Fibroblast of lung (primary cell): ENCODE measurements at regions not wholly inside any gene's neighbourhood (a gene's known extent, or its start where the extent isn't known, plus 50 kb on each side); places are given as distances from the start of the nearest gene placed in this dataset.

ENCODE experiments used
- EZH2 ChIP-seq: IDR thresholded peaks from 2 replicates; pipeline ENCODE4 v1.5.1; 2012; ENCODE audit warnings: low read length, control low read depth, mild to moderate bottlenecking; ENCODE audit errors: missing control alignments
- TF ChIP-seq, protein P1 (sequence below), 2 donors: IDR thresholded peaks in 1 of 2; conservative IDR thresholded peaks in 1 of 2; 1 replicate in 1 of 2; 2 replicates in 1 of 2; pipeline ENCODE4 v1.5.1; 2011 to 2012; ENCODE audit warnings: low read length in 2 of 2, control low read depth in 1 of 2, inconsistent platforms in 1 of 2, low read depth in 1 of 2, mild to moderate bottlenecking in 1 of 2

DNA sequence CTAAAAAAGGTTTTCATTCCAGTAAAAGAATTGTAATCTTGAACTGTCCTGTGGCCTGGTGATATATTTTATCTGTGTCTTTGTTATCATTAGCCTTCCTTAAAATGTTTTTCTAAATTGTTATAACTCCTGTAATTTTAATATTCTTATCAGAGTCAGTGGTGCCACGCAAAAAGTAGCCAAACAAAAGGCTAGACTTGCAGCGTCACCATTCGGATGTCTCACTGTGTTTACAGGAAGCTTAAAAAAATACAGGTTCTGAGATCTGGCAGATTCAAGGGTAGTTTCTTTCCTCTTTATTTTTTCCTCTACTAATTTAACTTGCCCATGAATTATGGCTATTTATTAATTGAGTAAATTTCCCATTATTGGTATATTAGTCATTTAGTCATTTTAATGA is 362.3 kb downstream of the MAT2B start:
- TF ChIP-seq, protein P1, sequence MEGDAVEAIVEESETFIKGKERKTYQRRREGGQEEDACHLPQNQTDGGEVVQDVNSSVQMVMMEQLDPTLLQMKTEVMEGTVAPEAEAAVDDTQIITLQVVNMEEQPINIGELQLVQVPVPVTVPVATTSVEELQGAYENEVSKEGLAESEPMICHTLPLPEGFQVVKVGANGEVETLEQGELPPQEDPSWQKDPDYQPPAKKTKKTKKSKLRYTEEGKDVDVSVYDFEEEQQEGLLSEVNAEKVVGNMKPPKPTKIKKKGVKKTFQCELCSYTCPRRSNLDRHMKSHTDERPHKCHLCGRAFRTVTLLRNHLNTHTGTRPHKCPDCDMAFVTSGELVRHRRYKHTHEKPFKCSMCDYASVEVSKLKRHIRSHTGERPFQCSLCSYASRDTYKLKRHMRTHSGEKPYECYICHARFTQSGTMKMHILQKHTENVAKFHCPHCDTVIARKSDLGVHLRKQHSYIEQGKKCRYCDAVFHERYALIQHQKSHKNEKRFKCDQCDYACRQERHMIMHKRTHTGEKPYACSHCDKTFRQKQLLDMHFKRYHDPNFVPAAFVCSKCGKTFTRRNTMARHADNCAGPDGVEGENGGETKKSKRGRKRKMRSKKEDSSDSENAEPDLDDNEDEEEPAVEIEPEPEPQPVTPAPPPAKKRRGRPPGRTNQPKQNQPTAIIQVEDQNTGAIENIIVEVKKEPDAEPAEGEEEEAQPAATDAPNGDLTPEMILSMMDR (conservative IDR thresholded peaks at IDR 0.05 in 1 of 2, IDR thresholded peaks at IDR 0.05 in 1 of 2; ENCODE audit: low read depth in 1 of 2, low read length in 2 of 2), result no peak
- no peak for TF ChIP-seq EZH2
